MM.1S (cell line): ENCODE measurements at regions not wholly inside any gene's neighbourhood (a gene's known extent, or its start where the extent isn't known, plus 50 kb on each side); places are given as distances from the start of the nearest gene placed in this dataset.

Experiments used
- EZH2 ChIP-seq: fragments of 300-600 bp; sonication (generic); optimal IDR thresholded peaks from 2 replicates; pipeline ENCODE3; 2017; ENCODE audit warnings: low read depth, mild to moderate bottlenecking, antibody characterized with exemption, low read length, mixed read lengths
- EZH2phosphoT487 ChIP-seq: fragments of 300-600 bp; sonication (generic); IDR thresholded peaks from 2 replicates; pipeline ENCODE4 v1.6.1; 2018; ENCODE audit warnings: antibody characterized with exemption, low read length
- TF ChIP-seq, protein P1 (sequence below): fragments of 300-600 bp; sonication (generic); IDR thresholded peaks from 2 replicates; pipeline ENCODE4 v1.5.1; 2016; ENCODE audit warnings: antibody characterized with exemption, low read length, mixed read lengths

DNA sequence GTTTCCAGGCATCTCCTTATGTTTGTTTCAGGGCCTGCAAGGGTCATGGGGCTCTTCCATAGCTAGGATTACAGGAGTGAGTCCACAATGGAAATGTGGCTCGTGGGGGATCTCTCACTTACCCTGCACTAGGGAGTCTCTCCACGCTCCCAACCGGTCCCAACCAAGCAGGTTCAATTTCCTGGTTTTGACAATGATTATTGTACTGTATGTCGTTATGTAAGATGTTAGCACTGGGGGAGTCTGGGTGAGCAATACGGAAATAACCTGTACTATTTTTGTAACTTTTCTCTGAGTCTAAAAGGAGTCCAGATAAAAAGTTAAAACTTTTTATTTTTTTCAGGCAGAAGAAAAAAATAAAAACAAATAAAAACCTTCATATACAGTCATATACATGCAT lies 325.7 kb upstream of the RGS6 start:
- TF ChIP-seq EZH2 = no peak
- TF ChIP-seq, protein P1, sequence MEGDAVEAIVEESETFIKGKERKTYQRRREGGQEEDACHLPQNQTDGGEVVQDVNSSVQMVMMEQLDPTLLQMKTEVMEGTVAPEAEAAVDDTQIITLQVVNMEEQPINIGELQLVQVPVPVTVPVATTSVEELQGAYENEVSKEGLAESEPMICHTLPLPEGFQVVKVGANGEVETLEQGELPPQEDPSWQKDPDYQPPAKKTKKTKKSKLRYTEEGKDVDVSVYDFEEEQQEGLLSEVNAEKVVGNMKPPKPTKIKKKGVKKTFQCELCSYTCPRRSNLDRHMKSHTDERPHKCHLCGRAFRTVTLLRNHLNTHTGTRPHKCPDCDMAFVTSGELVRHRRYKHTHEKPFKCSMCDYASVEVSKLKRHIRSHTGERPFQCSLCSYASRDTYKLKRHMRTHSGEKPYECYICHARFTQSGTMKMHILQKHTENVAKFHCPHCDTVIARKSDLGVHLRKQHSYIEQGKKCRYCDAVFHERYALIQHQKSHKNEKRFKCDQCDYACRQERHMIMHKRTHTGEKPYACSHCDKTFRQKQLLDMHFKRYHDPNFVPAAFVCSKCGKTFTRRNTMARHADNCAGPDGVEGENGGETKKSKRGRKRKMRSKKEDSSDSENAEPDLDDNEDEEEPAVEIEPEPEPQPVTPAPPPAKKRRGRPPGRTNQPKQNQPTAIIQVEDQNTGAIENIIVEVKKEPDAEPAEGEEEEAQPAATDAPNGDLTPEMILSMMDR = no peak
- no peak for TF ChIP-seq EZH2phosphoT487
